Head of caudate nucleus (tissue), 42 donors: ENCODE measurements at regions not wholly inside any gene's neighbourhood (a gene's known extent, or its start where the extent isn't known, plus 50 kb on each side); places are given as distances from the start of the nearest gene placed in this dataset.
"Not testable (repeated sequence)": the region's sequence is repeated elsewhere in the genome, so short reads cannot be mapped to it uniquely, and the experiment has no call there.

Source experiments
- DNase-seq, 42 donors: peaks; one replicate each; pipeline versions ENCODE4 v3.0.0 to v3.0.0-alpha.2; 2020 to 2021; ENCODE audit warnings: mixed read lengths in 7 of 42
- intact Hi-C: fragments of 100-400 bp; cut with DNase I; formaldehyde crosslinking; loops from one replicate; pipeline ENCODE4 v1.15.0; 2022

DNA sequence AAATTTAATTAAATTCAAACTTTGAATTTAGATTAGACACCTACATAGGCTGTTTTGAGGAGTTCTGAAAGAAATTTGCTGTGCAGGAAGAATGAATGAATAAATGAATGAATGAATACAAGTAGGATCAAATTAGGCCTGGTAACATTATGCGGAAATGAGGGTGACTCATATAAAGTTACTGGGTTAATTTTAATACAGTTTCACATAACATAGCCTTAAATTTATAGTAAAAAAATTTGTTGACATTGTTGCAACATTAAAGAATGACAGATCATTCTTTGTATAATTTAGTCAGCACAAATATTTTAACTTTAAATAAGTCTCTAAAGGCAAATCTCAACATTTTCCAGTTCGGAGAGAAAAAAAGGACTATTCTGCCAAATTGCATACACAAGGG is 1293.1 kb upstream of the SLC39A10 start:
- intact Hi-C loops: no loop called here
- no peak for DNase-seq

DNA sequence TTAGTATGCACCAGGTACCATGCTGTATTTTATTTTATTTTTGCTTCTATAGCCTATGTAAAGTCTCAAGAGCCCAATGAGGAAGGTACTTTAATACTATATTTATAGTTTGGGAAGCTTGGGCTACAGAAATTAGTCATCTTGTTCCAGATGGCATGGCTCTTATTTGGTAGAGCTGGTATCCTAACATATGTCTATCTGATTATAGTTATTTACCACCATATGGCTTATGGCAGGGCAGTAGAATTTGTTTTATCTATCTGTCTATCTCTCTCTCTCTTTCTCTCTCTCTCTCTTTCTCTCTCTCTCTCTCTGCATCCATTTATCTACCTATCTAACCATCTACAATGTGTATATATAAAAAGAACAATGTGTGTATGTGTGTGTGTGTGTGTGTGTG is 1293.7 kb upstream of the SLC39A10 start:
- intact Hi-C loops: no loop called here

DNA sequence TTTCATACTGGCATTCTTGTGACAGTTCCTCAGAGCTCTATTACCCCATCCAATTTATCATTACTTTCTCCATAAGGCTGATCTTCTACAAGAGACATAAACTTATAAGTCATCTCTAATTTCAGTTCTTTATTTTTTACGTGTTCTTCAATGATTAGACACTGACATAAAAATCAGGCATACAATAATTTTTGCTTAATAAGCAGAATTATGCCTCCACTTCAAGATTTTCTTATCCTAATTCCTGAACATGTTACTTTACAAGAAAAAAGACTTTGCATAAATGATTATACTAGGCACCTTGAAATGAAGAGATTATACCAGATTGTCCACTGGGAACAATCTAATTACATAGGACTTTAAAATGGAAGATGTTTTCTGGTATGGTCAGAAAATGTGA is 1304.5 kb upstream of the SLC39A10 start:
- intact Hi-C loops: no loop called here
- DNase-seq: no peak

More for the DNA sequence above, 1293.7 kb upstream of the SLC39A10 start:
- no peak for DNase-seq

DNA sequence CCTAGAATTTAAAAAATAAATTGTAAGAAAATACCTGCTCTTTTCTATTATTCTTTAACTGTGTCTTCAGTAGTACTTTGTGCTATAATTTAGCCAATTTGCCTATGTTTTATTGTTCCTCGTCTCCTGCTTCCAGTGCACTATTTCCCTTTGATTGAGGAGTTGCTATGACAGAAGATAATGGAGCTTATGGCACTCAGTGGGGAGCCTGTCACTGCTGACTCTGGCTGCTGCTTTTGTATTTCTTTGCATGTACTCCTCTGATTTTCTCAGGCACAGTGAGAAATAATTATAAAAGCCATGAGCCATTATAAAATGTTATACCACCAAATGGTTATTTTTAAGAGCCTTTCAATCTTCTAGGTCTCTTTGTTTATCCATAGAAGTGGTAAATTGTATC is 1310.8 kb upstream of the SLC39A10 start:
- peak in 4 of 42 donors; percentile 6 to 35 (median 18) for DNase-seq
- intact Hi-C loops: no loop called here

DNA sequence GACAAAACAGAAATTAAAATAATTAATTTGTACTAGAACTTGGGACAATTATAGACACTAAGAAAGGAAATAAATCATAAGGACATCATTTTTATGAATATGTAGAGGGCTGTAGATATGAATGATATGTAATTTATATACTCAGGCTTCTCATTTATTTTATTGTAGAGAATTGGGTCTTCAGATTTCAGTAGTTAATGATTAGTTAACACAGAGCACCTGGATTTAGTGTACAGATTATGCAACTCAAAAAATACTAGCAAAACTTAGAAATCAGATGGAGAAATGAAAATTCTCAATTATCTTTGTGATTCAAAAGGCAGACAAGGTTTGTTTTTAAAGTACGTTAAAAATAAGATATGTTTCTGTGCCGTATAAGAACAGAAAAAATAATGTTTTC is 1311.7 kb upstream of the SLC39A10 start:
- intact Hi-C loops: no loop called here
- DNase-seq: no peak

DNA sequence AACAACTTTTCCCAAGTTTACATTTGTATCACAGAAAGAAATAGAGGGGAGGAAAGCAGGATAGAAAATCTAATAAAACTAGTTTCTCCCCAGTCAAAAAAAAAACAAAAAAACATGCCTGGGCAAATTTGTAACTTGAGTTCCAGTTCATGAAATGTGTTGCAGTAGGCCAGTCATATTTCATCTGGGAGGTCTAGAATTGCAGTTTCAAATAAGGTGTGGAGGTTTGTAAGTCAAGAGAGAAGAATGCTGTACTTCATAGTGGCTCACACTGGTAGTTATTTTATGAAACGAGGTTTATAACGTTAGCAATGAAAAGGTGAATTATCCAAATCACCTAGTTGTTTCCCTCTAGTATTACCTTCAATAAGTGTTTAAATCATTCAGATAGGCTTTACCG is 1313.9 kb upstream of the SLC39A10 start:
- intact Hi-C loops: no loop called here
- no peak for DNase-seq

DNA sequence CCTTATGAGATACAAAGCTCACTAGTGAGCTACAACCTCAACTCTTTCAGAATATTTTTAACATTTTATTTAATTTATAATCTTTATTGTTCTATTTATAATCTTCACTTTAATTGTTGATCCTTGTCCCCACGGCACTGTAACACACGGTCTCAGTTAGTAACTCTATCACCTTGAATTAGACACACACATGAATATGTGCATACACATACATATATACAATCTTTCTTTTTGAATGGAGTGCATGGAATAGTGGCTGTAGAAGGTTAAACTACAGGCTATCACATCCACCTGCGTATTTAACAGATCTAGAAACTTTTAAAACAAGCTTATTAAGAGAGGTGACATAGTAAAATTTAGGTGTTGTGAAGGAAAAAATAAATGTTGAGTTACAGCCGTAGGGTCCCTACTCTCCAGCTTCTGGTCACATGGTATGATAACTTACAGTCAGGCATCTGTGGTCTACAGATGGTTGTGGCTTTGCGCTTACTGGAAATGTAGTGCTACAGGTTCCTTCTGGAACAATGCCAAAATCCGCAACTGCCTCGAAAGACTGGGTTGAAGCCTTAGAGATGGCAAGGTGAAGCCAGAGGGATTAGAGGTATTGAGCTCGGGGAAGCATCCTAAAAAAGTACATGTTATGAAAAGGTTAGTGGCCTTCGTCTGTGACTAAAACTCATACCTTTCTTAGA is 1324.1 kb upstream of the SLC39A10 start:
- peak in 1 of 42 donors; percentile 33 for DNase-seq

DNA sequence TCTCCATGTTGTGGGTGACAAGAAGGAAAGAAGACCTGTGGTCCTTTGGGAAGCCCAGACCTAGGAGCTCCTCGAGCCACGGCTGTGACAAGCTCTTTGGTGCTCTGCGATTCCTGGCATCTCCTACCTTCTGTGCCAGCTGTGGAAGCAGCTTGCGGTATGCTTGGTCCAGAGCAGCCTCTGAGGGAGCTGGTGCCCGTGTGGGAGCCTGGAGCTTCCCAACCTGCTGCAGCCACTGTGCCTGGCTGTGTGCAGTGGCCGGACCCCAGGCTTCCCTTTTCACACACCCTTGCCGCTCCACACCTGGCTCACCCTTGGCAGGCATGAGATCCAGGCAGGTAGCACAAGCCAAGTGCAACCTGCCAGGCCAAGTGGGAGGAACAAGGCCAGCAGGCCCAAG is 1328.6 kb upstream of the SLC39A10 start:
- no peak for DNase-seq

More for the DNA sequence above, 1324.1 kb upstream of the SLC39A10 start:
- intact Hi-C loops: no loop called here

DNA sequence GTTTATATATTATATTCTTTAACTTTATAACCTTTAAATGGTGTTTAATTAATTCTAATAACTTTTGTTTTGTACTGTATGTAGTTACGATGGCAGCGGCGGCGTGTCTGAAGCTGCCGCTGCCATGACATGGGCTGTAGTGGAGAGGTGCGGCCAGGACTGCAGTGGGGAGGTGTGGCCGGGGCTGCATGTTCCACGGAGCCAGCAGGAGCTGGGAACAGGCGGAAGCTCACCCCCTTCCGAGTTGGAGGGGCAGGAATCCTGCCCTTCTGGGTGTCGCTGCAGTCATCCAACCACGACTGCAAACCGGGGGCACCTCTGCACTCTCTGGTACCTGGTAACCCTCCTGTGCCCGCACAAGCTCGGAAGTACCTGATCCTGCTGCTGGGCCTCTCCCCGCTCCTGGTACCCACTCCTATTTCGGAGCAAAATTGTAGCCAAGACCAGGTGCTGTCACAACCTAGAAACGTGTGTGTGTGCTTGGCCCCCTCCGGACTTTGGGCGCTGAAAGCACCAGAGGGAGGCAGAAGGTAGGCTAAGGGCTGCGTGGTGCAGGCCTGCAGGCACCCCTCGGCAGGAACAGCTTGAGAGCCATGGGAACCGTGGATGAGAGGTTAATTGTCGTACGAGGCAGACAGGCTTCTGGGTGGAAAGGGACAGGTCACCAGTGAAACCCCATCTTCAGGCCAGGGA is 1329.7 kb upstream of the SLC39A10 start:
- DNase-seq: no peak
- intact Hi-C loops: no loop called here

More for the DNA sequence above, 1328.6 kb upstream of the SLC39A10 start:
- intact Hi-C loops: no loop called here

DNA sequence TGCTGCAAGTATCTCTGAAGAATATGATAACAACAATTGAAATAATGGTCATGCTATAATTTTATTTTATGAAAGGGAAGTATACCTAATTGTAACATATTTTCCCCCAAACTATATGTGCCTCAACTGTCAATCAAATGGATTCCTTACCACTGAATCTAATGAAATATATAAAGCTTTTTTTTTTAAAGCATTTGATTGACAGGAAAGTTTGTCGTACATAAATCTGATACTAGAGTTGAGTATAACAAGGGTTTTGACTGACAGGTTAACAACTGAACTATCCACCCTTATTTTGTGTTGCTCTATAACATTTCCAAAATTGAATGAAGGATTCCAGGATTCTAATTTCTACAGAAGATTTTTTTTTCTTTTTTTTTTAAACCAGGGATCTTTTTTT is 1333.3 kb upstream of the SLC39A10 start:
- no peak for DNase-seq
- intact Hi-C loops: no loop called here

DNA sequence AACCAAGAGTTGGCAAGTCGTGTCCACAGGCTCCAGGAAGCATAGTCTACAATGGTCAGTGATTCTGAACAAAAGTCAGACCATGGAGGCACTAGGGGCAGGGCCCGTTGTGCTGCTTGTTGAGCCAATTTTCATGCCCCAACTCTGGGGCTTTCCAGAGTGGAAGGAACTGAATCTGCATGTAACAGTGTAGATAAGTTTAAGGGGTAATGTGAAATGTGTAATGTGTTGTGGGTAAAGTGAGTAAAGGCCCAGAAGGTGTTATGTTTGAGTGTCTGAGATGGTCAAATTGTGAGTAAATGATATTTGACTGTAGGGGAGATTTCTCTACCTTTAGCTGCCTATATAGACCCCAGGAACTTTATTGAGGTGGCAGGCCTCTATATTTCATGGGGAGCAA is 1336.5 kb upstream of the SLC39A10 start:
- intact Hi-C loops: no loop called here
- DNase-seq: no peak

DNA sequence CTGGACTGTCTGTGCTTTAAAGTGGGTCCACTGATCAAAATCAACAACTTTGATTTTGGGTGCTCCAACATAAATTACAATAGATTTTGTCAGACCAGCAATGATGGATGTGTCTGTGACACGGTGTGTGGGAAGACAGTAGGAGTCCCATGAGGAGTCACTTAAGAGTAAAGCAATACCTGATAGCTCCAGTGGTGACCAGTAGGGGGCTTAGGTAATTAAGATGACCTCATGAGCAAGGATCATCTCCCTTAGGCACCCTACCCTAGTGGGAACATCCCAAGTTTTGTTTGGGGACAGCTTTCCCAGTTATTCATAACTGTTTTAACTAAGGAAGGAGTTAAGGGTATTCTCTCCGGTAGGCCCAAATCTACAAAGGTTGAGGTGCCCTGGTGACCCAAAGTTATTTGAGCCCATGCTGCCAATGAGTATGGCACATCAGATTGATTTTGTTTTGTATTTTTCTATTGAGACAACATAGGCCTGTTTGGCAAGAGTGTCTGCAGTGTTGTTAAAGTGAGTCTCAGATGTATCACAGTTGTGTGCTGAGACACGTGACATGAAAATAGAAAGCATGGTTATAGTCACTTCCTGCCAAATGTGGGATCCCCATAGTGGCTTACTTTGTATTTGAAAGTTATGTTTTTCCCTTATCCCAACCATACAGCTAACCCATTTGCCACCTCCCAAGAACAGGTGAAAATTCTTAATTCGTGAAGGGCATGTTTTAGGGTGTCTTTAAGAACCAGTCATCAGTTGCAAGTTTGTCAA is 1337.6 kb upstream of the SLC39A10 start:
- intact Hi-C loops: no loop called here
- DNase-seq: no peak

DNA sequence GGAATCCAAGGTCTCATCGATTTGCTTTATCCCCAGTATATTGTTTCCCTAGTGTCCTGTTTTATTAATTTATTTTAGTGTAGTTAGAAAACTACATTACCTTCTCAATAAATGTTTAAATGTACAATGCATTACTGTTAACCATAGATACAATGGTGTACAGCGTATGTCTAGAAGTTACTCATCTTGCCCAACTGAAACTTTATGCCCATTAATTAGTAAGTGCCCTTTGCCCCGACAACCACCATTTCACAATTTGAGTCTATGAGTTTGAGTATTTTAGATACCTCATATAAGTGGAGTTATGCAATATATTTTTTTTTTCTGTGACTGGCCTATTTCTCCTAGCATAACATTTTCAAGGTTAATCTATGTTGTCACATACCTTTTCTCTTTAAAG is 1343.0 kb upstream of the SLC39A10 start:
- no peak for DNase-seq
- intact Hi-C loops: no loop called here

DNA sequence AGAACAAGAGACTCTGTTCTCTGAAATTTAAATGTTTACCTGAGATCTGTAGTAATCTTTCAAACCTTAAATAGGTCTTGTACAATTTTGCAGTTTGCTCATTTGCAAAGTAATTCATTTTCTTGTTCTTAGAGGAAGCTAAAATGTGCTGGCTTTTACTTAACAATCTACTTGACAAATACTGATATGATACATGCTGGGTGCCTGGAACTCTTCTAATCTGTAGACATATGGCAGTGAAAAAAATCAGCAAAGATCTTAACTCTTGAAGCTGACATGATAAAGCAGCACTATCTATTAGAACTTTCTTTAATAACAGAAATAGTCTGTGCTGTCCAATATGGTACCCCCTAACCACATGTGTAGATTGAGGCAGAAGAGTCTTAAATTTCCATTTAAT is 1352.8 kb upstream of the SLC39A10 start:
- no peak for DNase-seq
- intact Hi-C loops: no loop called here

DNA sequence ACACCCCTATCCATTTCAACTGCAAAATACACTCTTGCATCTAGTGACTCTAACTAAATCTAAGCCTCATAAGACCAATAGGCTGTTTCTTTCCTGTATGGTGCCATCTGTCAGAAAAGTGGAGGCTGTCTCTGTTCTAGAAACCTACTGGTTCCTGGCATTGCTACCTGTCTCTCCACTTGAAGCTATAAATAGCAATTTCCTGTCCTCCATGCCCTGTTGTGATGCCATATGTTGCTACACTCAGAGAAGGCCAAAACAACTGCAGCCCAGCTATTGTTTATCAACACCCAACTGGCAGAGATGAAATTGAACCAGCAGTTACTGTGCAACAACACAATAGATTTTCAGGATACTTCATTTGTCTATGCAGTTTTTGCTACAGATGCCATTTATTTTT is 1355.1 kb upstream of the SLC39A10 start:
- intact Hi-C loops: no loop called here
- no peak for DNase-seq

DNA sequence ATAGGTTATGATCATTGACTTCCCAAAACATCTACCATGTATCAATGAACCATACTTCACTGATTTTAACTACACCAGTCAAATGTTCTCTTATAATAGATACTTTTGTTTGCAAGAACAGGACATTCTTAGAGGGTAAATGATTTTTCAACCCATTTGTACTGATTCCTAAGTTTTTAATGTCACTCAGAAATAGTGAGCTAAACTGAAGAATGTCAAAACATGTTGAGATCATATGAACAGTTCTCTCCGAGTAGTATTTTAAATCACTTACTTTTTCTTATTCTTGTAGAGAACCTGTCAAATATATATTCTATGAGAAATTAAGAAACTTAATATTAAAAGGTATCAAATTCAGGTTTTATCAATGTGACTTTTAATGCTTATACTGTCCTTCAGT is 1362.9 kb upstream of the SLC39A10 start:
- DNase-seq: no peak
- intact Hi-C loops: no loop called here

DNA sequence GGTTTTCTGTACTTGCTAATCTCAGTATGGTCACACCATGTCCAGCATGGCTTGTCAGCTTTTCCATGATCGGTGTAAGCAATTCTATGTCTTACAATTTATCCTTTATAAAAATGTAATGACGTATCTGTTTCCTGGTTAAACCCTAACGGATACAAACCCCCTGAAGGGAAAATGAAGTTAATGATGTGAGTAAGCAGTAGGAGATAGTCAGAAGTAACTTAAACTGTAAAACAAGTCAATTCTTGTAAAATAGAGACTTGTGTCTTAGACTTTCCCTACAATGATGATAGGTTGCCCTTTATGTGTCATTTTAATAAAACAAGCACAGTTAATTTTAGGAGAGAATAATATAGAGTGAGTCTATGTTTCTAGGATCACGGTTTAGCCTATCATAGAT is 1365.9 kb upstream of the SLC39A10 start:
- DNase-seq: no peak
- intact Hi-C loops: no loop called here

DNA sequence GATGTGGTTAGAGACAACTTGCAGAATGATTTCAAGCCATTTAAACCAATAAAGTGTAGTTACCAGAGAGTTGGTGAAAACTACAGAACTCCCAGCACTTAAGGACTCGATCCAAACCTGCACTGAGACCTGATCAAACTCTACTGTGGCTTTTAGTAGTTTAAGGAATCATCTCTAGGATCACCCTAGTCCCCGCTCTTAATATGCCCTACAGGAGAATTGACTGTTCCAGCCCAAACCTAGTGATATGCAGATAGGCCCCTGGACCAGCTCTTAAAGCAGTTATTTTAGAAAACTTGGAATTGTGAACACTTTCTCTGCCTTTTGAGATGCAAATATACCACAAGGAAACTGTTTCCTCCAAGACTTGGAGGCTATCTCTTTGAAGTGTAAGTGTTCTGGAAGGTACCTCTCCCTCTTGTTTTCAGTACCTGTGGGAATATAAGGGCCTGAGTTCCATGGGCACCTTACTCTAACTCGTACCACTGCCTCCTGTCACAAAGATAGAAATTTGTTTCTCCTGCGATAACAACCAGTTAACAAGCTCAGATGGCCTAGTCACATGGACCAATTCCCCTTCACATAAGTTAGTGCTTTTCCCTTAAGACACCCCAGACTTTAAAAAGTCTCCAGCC is 1367.2 kb upstream of the SLC39A10 start:
- intact Hi-C loops: no loop called here

DNA sequence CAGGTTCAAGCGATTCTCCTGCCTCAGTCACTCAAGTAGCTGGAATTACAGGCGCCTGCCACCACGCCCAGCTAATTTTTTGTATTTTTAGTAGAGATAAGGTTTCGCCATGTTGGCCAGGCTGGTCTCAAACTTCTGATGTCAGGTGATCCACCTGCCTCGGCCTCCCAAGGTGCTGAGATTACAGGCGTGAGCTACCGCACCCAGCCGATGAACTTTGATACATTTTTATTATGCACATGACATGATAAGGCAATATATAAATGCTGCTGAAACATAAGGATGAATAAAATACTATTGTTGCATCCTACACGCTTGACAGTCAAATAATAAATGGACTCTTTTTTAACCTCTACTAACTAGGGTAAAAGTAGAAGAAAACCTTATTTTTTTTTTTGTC is 1380.4 kb upstream of the SLC39A10 start:
- DNase-seq: not testable (repeated sequence)

More for the DNA sequence above, 1367.2 kb upstream of the SLC39A10 start:
- no peak for DNase-seq

More for the DNA sequence above, 1380.4 kb upstream of the SLC39A10 start:
- intact Hi-C loops: not testable (repeated sequence)
